ENCODE measurements at regions not wholly inside any gene's neighbourhood (a gene's known extent, or its start where the extent isn't known, plus 50 kb on each side); places are given as distances from the start of the nearest gene placed in this dataset.
"Not testable (repeated sequence)": the region's sequence is repeated elsewhere in the genome, so short reads cannot be mapped to it uniquely, and the experiment has no call there.

DNA sequence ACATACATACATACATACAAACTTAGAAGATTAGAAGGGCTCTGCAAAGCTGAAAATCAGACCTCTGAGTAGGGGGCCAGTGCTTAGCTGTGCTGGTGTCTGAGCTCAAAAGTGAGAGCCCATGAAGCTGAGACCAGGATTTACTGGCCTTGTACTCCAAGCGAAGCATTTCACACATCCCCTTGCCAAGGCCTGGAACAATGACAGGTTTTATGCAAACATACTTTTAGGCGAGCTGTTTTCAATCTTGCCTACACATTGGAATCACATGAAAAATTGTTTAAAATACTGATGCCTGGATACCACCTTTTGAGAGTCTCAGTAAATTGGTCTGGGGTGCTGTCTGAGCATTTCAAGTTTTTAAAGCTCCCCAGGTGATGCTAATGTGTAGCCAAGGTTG is 80.9 kb upstream of the SRSF6 start:
- no peak for DNase-seq (ENCODE audit: low read depth, low spot score)
- in situ Hi-C loops (cut with HindIII; ENCODE audit: low pct_unique_long_range_greater_than_20kb, low sequenced_read_pairs) = no loop called here

DNA sequence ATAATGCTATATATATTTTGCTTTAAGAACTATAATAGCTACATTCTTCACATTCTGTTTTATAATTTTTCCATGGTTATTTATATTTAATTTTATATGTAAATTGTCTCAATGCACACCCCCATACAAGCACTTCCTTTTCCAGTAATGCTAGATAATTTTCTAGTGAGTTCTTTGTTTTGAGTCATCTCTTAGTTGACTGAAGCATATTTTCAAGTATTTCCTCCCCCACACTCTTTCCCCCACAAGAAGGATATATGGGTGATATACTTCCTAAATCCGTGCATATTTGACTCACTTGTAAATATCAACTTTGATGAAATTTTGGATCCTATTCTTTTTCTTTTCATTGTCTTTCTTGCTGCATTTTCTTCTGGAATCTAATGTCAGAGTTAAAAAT is 82.1 kb upstream of the SRSF6 start:
- DNase-seq (ENCODE audit: low read depth, low spot score) = no peak
- in situ Hi-C loops (cut with HindIII; ENCODE audit: low pct_unique_long_range_greater_than_20kb, low sequenced_read_pairs) = no loop called here

- in situ Hi-C loops (cut with HindIII; ENCODE audit: low pct_unique_long_range_greater_than_20kb, low sequenced_read_pairs) = no loop called here
- DNase-seq (ENCODE audit: low read depth, low spot score) = no peak
These were observed 85.6 kb upstream of the SRSF6 start for GRCh38 chr20:43372051-43372450.

DNA sequence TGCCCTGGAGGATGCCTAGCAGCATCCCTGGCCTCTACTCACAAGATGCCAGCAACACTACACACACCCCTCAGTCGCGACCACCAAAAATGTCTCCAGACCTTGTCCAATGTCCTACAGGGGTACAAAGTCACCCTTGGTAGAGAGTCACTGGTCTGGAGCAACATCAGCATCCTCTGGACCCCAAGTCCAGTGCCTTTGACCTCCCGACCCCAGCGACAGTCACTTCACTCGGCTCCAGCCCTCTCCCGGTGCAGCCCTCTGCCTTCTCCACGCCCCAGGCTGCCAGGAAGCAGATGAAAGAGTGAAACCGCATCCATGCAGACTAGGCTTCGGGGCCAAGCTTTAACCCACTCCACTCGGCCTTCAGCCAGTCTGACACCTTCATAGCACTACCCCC is 92.0 kb upstream of the SRSF6 start:
- DNase-seq (ENCODE audit: low read depth, low spot score) = no peak
- in situ Hi-C loops (cut with HindIII; ENCODE audit: low pct_unique_long_range_greater_than_20kb, low sequenced_read_pairs) = no loop called here

DNA sequence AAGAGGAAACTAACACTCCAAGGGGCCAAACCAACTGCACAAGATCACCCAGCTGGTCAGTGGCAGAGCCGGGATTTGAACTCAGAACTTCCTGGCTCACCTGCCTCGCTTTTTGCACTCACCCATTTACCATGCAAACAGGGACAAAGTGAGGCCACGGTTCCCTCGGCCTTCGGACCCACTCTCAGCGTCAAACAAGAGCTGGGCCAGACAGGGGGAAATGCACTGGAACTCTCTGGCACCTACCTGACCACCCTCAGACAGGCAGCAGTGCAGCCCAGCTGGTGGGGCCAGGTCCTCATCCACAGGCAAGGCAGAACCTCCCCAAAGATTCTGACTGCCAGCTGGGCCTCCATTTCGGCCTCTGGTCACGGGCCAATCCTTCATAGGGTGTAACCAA is 93.7 kb upstream of the SRSF6 start:
- DNase-seq (ENCODE audit: low read depth, low spot score) = no peak
- in situ Hi-C loops (cut with HindIII; ENCODE audit: low pct_unique_long_range_greater_than_20kb, low sequenced_read_pairs) = no loop called here

- in situ Hi-C loops (cut with HindIII; ENCODE audit: low pct_unique_long_range_greater_than_20kb, low sequenced_read_pairs) = no loop called here
- peak; percentile 28 for DNase-seq (ENCODE audit: low read depth, low spot score)
These were observed 94.2 kb upstream of the SRSF6 start for GRCh38 chr20:43363506-43363905.

GRCh38 chr20:43361526-43361925 is 96.2 kb upstream of the SRSF6 start:
- DNase-seq (ENCODE audit: low read depth, low spot score) = no peak
- in situ Hi-C loops (cut with HindIII; ENCODE audit: low pct_unique_long_range_greater_than_20kb, low sequenced_read_pairs) = no loop called here

- in situ Hi-C loops (cut with HindIII; ENCODE audit: low pct_unique_long_range_greater_than_20kb, low sequenced_read_pairs) = no loop called here
These were observed 97.7 kb upstream of the SRSF6 start for GRCh38 chr20:43360016-43360415.

DNA sequence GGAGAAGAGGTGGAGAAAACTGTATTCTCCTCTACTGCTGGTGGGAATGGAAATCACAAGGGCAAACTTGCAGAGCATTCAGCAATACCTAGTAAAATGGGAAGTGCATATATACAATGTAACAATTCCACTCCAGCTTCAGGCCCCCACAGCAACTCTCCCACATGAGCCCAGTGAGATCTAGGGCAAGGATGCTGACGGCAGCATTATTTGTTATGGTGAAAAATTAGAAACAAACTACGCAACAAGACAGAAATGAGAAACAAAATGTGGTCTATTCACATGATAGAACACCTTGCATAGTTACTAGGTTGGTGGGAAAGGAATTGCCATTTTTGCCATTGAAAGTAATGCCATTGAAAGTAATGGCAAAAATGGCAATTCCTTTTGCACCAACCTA is 98.9 kb upstream of the SRSF6 start:
- in situ Hi-C loops (cut with HindIII; ENCODE audit: low pct_unique_long_range_greater_than_20kb, low sequenced_read_pairs) = no loop called here

More at GRCh38 chr20:43360016-43360415, 97.7 kb upstream of the SRSF6 start:
- no peak for DNase-seq (ENCODE audit: low read depth, low spot score)

DNA sequence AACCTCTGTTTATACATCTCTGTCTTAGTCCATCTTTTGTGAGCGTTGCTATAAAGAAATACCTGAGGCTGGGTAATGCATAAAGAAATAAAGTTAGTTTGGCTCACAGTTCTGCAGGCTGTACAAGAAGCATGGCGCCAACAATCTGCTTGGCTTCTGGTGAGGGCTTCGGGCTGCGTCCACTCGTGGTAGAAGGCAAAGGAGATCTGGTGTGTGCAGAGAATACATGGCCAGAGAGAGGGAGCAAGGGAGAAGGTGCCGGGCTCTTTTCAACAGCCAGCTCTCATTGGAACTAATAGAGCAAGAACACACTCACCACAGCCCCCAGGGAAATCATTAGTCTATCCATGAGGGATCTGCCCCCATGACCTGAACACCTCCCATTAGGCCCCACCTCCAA is 100.3 kb upstream of the SRSF6 start:
- DNase-seq (ENCODE audit: low read depth, low spot score) = no peak
- in situ Hi-C loops (cut with HindIII; ENCODE audit: low pct_unique_long_range_greater_than_20kb, low sequenced_read_pairs) = no loop called here

More for the DNA sequence above, 98.9 kb upstream of the SRSF6 start:
- DNase-seq (ENCODE audit: low read depth, low spot score) = no peak

GRCh38 chr20:43355610-43356009 is 102.1 kb upstream of the SRSF6 start:
- DNase-seq (ENCODE audit: low read depth, low spot score) = no peak
- in situ Hi-C loops (cut with HindIII; ENCODE audit: low pct_unique_long_range_greater_than_20kb, low sequenced_read_pairs) = no loop called here

DNA sequence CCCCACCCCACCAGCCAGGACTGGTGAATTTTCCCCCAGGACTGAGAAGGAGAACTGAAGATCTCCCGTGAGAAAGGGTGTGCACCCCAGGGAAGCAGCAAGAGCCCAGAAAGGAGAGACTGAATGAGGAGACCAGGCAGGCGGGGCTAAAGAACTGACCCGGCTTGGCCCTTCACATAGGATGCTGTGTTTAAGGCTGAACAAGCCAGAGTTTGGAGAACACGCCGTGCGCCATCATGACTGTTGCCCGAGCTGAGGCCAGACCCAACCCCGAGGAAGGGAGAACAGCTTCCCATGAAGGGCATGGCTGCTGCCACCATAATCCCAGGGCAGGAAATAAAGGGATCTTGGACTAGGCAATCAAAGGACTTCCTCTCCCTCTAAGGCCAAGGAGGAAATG is 104.7 kb upstream of the SRSF6 start:
- in situ Hi-C loops (cut with HindIII; ENCODE audit: low pct_unique_long_range_greater_than_20kb, low sequenced_read_pairs) = no loop called here
- DNase-seq (ENCODE audit: low read depth, low spot score) = no peak

- in situ Hi-C loops (cut with HindIII; ENCODE audit: low pct_unique_long_range_greater_than_20kb, low sequenced_read_pairs); DNase-seq (ENCODE audit: low read depth, low spot score): not testable (repeated sequence)
These were observed 107.0 kb upstream of the SRSF6 start for GRCh38 chr20:43350694-43351093.

- in situ Hi-C loops (cut with HindIII; ENCODE audit: low pct_unique_long_range_greater_than_20kb, low sequenced_read_pairs) = no loop called here
- no peak for DNase-seq (ENCODE audit: low read depth, low spot score)
These were observed 107.9 kb upstream of the SRSF6 start for GRCh38 chr20:43349841-43350240.

- DNase-seq (ENCODE audit: low read depth, low spot score); in situ Hi-C loops (cut with HindIII; ENCODE audit: low pct_unique_long_range_greater_than_20kb, low sequenced_read_pairs): not testable (repeated sequence)
These were observed 109.9 kb upstream of the SRSF6 start for GRCh38 chr20:43347839-43348238.

DNA sequence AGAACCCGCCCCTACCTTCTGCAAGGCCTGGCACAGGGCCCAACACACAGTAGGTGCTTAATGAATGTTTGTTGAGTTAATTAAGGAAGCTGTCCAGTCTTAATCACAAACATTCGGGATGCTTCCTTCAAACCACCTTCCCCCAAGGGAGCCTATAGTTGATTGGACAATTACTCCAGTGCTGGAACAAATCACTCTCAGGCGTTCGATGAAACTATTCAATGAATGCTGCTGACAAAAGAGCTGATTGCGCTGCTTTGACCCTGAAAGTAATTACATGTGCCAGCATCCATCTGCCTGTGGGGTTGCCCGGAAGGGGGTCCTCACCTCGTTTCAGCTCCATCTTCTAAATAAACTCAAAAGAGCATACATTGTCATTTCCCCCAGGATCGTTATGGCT is 112.0 kb upstream of the SRSF6 start:
- in situ Hi-C loops (cut with HindIII; ENCODE audit: low pct_unique_long_range_greater_than_20kb, low sequenced_read_pairs) = no loop called here
- no peak for DNase-seq (ENCODE audit: low read depth, low spot score)

DNA sequence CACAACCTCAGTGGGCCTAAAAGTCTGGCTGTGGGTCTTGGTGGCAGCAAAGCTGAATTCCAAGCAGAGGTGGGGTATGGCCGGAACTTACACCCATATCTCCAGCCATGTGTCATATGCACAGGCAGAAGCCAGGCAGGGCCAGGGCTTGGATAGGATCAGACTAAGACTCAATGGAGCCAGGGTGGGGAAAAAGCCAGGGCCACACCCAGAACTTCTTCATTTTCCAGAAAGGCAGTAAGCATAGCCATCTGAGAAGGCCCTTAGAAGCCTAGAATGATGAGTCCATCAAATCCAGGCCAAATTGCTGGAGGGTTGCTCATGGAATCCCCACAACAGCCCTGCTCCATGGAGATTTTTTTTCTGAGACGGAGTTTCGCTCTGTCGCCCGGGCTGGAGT is 116.2 kb upstream of the SRSF6 start:
- in situ Hi-C loops (cut with HindIII; ENCODE audit: low pct_unique_long_range_greater_than_20kb, low sequenced_read_pairs) = no loop called here
- DNase-seq (ENCODE audit: low read depth, low spot score) = no peak

- in situ Hi-C loops (cut with HindIII; ENCODE audit: low pct_unique_long_range_greater_than_20kb, low sequenced_read_pairs) = no loop called here
- no peak for DNase-seq (ENCODE audit: low read depth, low spot score)
These were observed 120.7 kb upstream of the SRSF6 start for GRCh38 chr20:43337036-43337435.

DNA sequence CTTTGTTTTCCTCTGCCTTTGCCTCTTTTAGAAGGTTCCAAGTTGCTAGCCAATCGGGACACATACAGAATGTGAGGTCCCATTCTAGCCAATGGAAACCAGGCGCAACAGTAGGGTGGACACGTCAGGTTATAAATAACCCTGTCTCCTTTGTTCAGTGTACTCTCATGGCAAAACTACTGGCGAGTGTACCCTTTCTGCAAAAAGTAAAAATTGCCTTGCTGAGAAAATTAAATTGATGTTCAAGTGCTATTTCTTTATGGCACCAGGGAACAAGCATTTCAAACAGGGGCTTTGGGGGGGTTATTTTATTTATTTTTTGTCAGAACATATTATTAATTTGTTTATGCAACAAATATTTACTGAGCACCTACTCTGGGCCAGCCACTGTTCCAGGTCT is 123.6 kb upstream of the SRSF6 start:
- in situ Hi-C loops (cut with HindIII; ENCODE audit: low pct_unique_long_range_greater_than_20kb, low sequenced_read_pairs) = no loop called here
- DNase-seq (ENCODE audit: low read depth, low spot score) = no peak

DNA sequence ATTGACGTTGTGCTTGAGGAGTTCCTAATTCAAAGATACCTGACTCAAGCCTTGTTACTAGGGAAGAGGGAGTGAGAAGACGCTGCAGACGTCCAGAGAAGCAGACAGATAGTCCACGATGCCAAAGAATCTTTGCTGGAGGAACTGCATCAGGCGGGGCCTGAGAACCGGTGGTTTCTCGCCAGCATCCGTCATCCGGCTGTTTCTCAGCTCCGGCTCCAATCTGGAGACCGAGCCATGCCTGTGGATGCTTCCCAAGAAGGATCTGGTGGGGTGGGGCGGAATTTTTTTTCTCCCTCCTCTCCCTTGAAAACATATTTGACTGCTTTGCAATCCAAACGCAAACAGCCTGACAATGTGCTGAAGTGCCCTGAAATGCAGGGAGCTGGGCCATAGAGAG is 125.8 kb upstream of the SRSF6 start:
- no peak for DNase-seq (ENCODE audit: low read depth, low spot score)
- in situ Hi-C loops (cut with HindIII; ENCODE audit: low pct_unique_long_range_greater_than_20kb, low sequenced_read_pairs) = no loop called here
